Mammary epithelial cell (primary cell): ENCODE measurements at regions not wholly inside any gene's neighbourhood (a gene's known extent, or its start where the extent isn't known, plus 50 kb on each side); places are given as distances from the start of the nearest gene placed in this dataset.

ENCODE experiments used
- CTCF ChIP-seq, 2 donors: IDR thresholded peaks in 1 of 2; conservative IDR thresholded peaks in 1 of 2; 2 replicates each; pipeline ENCODE4 v1.5.1; 2011 to 2012; ENCODE audit warnings: inconsistent platforms in 2 of 2, low read length in 2 of 2, mild to moderate bottlenecking in 2 of 2, control low read depth in 1 of 2, low read depth in 1 of 2; ENCODE audit not compliant: insufficient read depth in 1 of 2; ENCODE audit errors: extremely low read depth in 1 of 2
- EZH2 ChIP-seq: IDR thresholded peaks from 2 replicates; pipeline ENCODE4 v1.6.1; 2012; ENCODE audit warnings: low read length, inconsistent platforms, borderline replicate concordance

DNA sequence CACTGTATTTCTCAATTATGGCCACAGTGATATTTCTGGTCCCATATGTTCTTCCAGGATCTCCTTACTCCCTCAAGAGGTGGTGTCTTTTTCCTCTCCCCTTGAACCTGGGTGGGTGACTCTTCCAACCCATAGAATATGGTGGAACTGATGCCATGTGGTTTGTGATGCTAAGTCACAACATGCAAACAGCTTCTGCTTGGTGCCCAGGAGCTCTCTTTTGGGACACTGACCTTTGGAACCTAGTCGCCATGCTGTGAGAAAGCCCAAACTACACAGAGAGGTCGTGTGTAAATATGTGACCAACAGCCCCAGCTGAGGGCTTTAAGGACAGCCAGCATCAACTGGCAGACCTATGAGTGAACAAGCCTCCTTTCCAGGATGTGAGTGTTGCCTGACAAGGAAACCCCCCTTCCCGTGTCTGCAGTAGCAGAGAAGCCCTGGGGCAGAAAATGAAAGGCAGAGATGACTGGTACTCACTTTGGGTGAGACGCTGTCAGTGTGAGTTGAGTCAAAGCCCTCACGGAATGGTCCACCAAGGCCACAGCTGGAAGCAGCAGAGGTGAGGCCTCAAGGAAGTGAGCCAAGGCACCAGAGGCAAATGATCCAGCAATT lies 223.4 kb downstream of the BCOR start:
- TF ChIP-seq CTCF (conservative IDR thresholded peaks at IDR 0.05 in 1 of 2, IDR thresholded peaks at IDR 0.05 in 1 of 2; ENCODE audit: extremely low read depth in 1 of 2, insufficient read depth in 1 of 2, low read depth in 1 of 2, low read length in 2 of 2): no peak
- no peak for TF ChIP-seq EZH2
